ENCODE measurements at regions not wholly inside any gene's neighbourhood (a gene's known extent, or its start where the extent isn't known, plus 50 kb on each side); places are given as distances from the start of the nearest gene placed in this dataset.
A peak's percentile ranks its signal among the peaks of the same experiment; 100 is the strongest.

DNA sequence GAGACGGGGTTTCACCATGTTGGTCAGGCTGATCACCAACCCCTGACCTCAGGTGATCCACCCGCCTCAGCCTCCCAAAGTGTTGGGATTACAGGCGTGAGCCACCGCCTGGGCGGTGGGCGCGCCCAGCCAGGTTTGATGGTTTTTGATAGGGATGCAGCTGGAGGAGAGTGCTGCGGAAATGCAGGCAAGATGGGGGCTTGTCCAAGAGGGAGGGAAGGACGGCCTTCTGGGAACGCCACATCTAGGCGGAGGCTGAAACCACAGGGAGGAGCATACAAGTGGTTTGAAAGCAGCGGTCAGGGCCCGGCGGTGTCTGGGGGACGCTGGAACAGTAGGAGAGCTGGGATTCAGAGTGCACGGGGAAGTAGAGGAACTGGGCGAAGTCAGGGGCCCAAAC, 134.6 kb downstream of the VRK1 start:
- Mint-ChIP-seq H3K27ac (no peak overlapping the region), H3K27me3 (ENCODE audit: low read depth, poor library complexity) (peaks cover 5% of the 10 kb centered on the region), H3K4me3 (no peak overlapping the region), H3K36me3 (ENCODE audit: low read depth) (no peaks in the 10 kb centered on the region), H3K4me1 (no peaks in the 10 kb centered on the region), H3K9me3 (no peaks in the 10 kb centered on the region)
- DNase-seq = no peak
- TF ChIP-seq, protein P1, sequence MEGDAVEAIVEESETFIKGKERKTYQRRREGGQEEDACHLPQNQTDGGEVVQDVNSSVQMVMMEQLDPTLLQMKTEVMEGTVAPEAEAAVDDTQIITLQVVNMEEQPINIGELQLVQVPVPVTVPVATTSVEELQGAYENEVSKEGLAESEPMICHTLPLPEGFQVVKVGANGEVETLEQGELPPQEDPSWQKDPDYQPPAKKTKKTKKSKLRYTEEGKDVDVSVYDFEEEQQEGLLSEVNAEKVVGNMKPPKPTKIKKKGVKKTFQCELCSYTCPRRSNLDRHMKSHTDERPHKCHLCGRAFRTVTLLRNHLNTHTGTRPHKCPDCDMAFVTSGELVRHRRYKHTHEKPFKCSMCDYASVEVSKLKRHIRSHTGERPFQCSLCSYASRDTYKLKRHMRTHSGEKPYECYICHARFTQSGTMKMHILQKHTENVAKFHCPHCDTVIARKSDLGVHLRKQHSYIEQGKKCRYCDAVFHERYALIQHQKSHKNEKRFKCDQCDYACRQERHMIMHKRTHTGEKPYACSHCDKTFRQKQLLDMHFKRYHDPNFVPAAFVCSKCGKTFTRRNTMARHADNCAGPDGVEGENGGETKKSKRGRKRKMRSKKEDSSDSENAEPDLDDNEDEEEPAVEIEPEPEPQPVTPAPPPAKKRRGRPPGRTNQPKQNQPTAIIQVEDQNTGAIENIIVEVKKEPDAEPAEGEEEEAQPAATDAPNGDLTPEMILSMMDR (IDR thresholded peaks at IDR 0.05) = no peak

DNA sequence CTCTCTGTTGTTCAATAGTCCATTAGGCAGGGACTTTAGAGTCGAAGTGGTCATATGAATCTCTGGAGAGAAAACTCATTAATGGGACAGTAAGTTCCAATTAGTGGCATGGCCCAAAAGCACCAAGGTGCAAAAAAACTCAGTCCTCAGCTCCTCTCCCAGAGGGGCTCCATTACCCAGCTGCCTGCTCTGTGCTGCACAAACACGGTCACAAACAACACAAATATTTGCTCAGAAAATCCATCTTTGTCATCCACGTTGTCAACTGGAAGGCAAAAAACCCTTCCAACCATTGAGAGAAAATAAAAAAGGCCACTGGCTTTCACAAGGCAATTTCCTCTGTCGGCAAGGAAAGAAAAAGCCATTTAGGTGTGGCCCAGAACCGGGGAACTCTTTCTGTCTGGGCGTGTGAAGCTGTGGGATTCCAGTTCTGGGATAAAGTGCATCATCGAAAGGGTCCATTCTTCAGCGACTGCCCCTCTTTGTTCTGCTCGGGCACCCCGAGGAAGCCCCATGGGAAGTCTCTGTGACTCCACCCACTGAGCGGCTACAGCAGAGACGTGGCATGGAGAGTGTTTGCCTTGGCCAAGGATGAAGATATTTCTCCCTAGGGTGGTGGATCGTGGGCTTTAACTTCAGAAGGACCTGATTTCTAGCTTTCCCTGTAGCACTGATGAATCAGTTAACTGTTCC, 137.6 kb downstream of the VRK1 start:
- H3K9me3 Mint-ChIP-seq = no peaks in the 10 kb centered on the region
- TF ChIP-seq, protein P1 (IDR thresholded peaks at IDR 0.05) = no peak
- H3K27me3 Mint-ChIP-seq (ENCODE audit: low read depth, poor library complexity) = peaks cover 8% of the 10 kb centered on the region
- H3K27ac Mint-ChIP-seq = no peak overlapping the region
- H3K4me3 Mint-ChIP-seq = no peak overlapping the region
- no peak for DNase-seq
- H3K36me3 Mint-ChIP-seq (ENCODE audit: low read depth) = no peaks in the 10 kb centered on the region
- no peaks in the 10 kb centered on the region for H3K4me1 Mint-ChIP-seq

DNA sequence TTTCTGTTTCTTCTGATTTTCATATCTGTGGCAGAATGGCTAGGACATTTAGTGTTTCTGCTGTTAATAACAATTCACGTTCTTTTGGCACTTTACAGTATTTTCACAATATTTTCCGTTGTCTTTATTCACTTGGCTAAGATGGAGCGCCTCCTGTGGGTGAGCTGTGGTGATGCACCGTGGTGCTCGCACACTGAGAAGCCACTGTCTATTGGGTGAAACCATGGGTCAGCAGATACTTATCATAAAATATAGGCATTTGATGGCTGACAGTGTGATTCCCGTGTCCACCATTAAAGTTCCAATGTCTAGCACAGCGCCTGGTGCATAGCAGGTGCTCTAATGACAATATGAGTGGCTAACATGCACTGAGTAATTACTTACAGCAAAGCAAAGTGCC, 141.8 kb downstream of the VRK1 start:
- Mint-ChIP-seq H3K4me1 (no peaks in the 10 kb centered on the region), H3K9me3 (no peaks in the 10 kb centered on the region), H3K4me3 (no peak overlapping the region), H3K27me3 (ENCODE audit: low read depth, poor library complexity) (peaks cover 5% of the 10 kb centered on the region), H3K27ac (no peak overlapping the region), H3K36me3 (ENCODE audit: low read depth) (no peaks in the 10 kb centered on the region)
- peak; percentile 12 for DNase-seq
- TF ChIP-seq, protein P1 (IDR thresholded peaks at IDR 0.05) = peak; percentile 47

DNA sequence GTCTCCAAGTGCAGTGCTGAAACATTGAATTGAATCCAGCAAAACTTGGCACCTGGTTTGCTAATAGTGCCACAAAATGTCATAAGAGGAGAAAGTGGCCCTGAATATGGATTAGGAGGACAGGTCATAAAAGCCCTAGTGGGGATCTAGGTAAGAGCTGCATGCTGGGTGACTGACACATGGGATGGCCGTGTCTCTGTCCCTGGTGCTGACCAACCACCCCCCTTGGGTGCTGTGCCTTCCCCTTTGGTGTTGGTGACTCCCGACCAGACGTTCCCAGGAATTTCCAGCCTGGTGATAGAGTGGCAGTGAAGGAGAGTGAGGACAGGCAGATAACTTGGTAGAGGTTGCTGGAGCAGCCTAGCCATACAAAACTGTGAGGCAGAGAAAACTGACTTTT, 142.8 kb downstream of the VRK1 start:
- Mint-ChIP-seq H3K27me3 (ENCODE audit: low read depth, poor library complexity) (peaks cover 5% of the 10 kb centered on the region), H3K4me1 (no peaks in the 10 kb centered on the region), H3K36me3 (ENCODE audit: low read depth) (no peaks in the 10 kb centered on the region), H3K27ac (no peak overlapping the region), H3K9me3 (no peaks in the 10 kb centered on the region), H3K4me3 (no peak overlapping the region)
- TF ChIP-seq, protein P1 (IDR thresholded peaks at IDR 0.05) = no peak
- peak; percentile 60 for DNase-seq

DNA sequence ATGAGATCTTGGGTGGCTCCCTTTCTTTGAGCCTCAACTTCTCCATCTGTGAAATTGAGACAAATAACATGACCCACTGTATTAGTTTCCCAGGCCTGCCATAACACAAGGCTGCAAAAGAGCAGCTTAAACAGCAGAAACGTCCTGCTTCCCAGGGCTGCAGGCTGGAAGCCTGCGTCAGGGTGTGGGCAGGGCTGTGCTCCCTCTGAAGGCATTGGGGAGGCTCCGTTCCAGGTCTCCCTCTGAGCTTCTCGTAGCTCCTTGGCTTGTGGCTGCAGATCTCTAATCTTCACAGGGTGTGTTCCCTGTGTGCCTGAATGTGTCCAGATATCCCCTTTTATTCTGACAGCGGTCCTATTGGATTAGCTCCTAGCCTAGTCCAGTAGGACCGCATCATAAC, 147.1 kb downstream of the VRK1 start:
- H3K4me1 Mint-ChIP-seq = no peaks in the 10 kb centered on the region
- peaks cover 5% of the 10 kb centered on the region for H3K36me3 Mint-ChIP-seq (ENCODE audit: low read depth)
- no peak overlapping the region for H3K4me3 Mint-ChIP-seq
- H3K27me3 Mint-ChIP-seq (ENCODE audit: low read depth, poor library complexity) = no peaks in the 10 kb centered on the region
- no peaks in the 10 kb centered on the region for H3K9me3 Mint-ChIP-seq
- TF ChIP-seq, protein P1 (IDR thresholded peaks at IDR 0.05) = no peak
- H3K27ac Mint-ChIP-seq = no peak overlapping the region
- no peak for DNase-seq

DNA sequence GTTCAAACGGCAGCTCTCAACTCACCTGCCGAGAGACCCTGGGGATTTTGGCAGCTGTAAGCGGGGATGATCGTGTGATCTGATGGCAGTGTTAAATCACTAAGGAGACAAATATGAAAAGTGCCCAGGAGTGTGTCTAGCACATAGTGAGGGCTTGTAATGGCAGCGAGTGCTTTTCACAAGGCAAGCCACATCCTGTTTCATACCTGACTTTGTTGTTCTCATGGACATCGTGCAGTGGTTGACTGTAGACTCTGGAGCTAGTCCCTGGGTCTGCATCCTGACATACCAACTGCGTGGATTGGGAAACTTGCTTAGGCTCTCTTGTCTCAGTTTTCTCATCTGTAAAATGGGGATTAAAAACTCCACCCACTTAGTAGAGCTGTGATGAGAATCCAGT, 148.5 kb downstream of the VRK1 start:
- Mint-ChIP-seq H3K4me1 (no peaks in the 10 kb centered on the region), H3K4me3 (no peak overlapping the region), H3K9me3 (no peaks in the 10 kb centered on the region), H3K27ac (no peak overlapping the region), H3K36me3 (ENCODE audit: low read depth) (peaks cover 5% of the 10 kb centered on the region), H3K27me3 (ENCODE audit: low read depth, poor library complexity) (no peaks in the 10 kb centered on the region)
- TF ChIP-seq, protein P1 (IDR thresholded peaks at IDR 0.05) = no peak
- no peak for DNase-seq

Measured in nephron progenitor cell (in vitro differentiated cells).